ENCODE measurements at regions not wholly inside any gene's neighbourhood (a gene's known extent, or its start where the extent isn't known, plus 50 kb on each side); places are given as distances from the start of the nearest gene placed in this dataset.

DNA sequence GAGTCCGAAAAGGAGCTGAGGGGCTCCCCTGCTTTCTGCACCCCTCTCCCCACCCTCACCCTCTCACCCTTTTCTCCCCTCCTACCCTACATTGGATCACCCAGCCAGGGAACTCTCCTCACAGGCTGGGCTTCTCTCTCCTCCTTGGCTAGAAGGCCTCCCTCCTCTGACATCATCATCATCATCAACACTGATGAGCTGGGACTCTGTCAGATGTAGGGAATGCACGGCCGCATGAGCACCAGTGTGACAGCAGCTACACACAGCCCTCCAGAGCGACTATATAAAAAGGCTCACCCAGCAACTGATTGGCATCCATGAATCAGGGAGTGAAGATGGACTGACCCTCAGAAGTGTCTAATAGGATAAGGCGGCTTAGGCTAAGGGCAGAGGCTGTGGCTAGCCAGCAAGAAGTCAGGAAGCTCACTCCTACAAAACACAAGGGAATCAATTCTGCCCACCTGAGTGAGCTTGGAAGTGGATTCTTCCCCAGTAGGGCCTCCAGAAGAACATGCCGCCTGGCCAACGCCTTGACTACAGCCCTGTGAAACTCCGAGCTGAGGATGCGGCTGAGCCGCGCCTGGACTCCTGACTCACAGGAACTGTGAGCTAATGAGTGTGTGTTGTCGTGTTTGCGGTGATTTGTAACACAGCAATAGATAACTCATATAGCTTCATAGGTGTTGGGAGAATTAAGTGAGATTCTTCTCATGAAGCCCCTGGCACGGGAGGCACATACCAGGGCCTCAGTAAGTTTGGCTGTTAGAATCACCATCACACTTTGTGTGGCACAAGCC lies 147.6 kb downstream of the FAM43A start:
- 94% methylated on average over 12 of the region's 14 CpGs for WGBS (ENCODE audit: insufficient coverage)
- H3K27me3 Mint-ChIP-seq (ENCODE audit: low read depth in 2 of 2) = peaks cover 0 to 4% of the 10 kb centered on the region in 2 donors
- no peaks in the 10 kb centered on the region for H3K9me3 Mint-ChIP-seq

GRCh38 chr3:194836661-194837060 lies 151.0 kb downstream of the FAM43A start:
- ATAC-seq (no peak), DNase-seq (no peak)
- Histone ChIP-seq H3K4me3 (ENCODE audit: low read length) (no peak overlapping the region), H3K9me3 (ENCODE audit: control insufficient read depth, insufficient read depth, low read length) (no peaks in the 10 kb centered on the region), H3K27me3 (ENCODE audit: control insufficient read depth, insufficient read depth, low read length) (no peaks in the 10 kb centered on the region), H3K4me1 (ENCODE audit: control insufficient read depth, insufficient read depth, low read length) (peaks cover 3% of the 10 kb centered on the region), H3K36me3 (ENCODE audit: control insufficient read depth, insufficient read depth, low read length) (no peaks in the 10 kb centered on the region), H3K27ac (ENCODE audit: low read length) (no peak overlapping the region)
- H3K27me3 Mint-ChIP-seq (ENCODE audit: low read depth in 2 of 2) = peaks cover 0 to 4% of the 10 kb centered on the region in 2 donors
- H3K4me3 Mint-ChIP-seq = no peak overlapping the region
- TF ChIP-seq CTCF (IDR thresholded peaks at IDR 0.05) = no peak
- no peaks in the 10 kb centered on the region for H3K36me3 Mint-ChIP-seq
- H3K4me1 Mint-ChIP-seq = peaks cover 9% of the 10 kb centered on the region in 2 donors
- H3K27ac Mint-ChIP-seq = no peak overlapping the region
- intact Hi-C loops (cut with micrococcal nuclease) = no loop called here
- WGBS (ENCODE audit: insufficient coverage) = 96% methylated on average over 1 of the region's 1 CpG
- no peaks in the 10 kb centered on the region for H3K9me3 Mint-ChIP-seq

More for the DNA sequence above, 147.6 kb downstream of the FAM43A start:
- intact Hi-C loops (cut with micrococcal nuclease) = no loop called here
- DNase-seq (no peak), ATAC-seq (no peak)
- no peaks in the 10 kb centered on the region for H3K4me1 ChIP-seq (ENCODE audit: control insufficient read depth, insufficient read depth, low read length)
- Mint-ChIP-seq H3K4me3 (no peak overlapping the region), H3K27ac (no peak overlapping the region), H3K36me3 (no peaks in the 10 kb centered on the region), H3K4me1 (peaks cover 6 to 11% of the 10 kb centered on the region in 2 donors)
- H3K27me3 ChIP-seq (ENCODE audit: control insufficient read depth, insufficient read depth, low read length) = no peaks in the 10 kb centered on the region
- TF ChIP-seq CTCF (IDR thresholded peaks at IDR 0.05) = no peak
- H3K27ac ChIP-seq (ENCODE audit: low read length) = no peak overlapping the region
- H3K4me3 ChIP-seq (ENCODE audit: low read length) = no peak overlapping the region
- no peaks in the 10 kb centered on the region for H3K9me3 ChIP-seq (ENCODE audit: control insufficient read depth, insufficient read depth, low read length)
- H3K36me3 ChIP-seq (ENCODE audit: control insufficient read depth, insufficient read depth, low read length) = no peaks in the 10 kb centered on the region

DNA sequence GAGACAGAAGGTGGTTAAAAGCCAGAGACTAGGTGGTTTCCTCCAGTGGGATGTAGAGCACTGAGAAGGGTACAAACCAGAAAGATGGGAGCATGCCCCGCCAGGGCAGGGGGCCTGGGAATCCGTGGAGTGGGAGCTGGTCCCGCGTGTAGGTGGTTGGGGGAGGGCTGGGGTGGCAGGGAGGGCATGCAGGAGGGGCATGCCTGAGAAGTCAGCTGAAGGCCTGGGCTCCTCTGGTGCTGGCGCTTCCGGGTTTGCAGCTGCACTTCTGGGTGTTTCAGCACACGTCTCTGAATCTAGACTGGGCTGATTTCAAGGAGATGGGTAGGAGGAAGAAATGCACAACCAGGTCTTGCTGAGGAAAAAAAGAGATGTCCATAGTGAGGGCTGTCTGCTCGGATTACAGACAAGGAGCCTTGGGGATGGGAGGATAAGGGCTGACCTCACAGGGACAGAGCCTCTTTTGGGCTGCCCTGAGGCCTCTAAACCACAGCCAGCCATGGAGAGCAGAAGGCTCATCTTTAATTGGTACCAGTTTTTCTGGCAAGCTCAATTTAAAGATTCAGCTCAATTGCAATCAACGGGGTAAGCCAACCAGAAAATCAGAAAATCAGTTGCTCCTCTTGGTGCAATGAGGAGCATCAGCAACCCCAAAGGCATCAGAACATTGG lies 151.9 kb downstream of the FAM43A start:
- no peak overlapping the region for H3K27ac Mint-ChIP-seq
- no peaks in the 10 kb centered on the region for H3K36me3 Mint-ChIP-seq
- peaks cover 9 to 11% of the 10 kb centered on the region in 2 donors for H3K4me1 Mint-ChIP-seq

More for the DNA sequence above, 151.9 kb downstream of the FAM43A start:
- Mint-ChIP-seq H3K4me3 (no peak overlapping the region), H3K27me3 (ENCODE audit: low read depth in 2 of 2) (peaks cover 0 to 4% of the 10 kb centered on the region in 2 donors), H3K9me3 (no peaks in the 10 kb centered on the region)
- no peak for TF ChIP-seq CTCF (IDR thresholded peaks at IDR 0.05)
- ATAC-seq (no peak), DNase-seq (no peak)
- Histone ChIP-seq H3K9me3 (ENCODE audit: control insufficient read depth, insufficient read depth, low read length) (no peaks in the 10 kb centered on the region), H3K27ac (ENCODE audit: low read length) (no peak overlapping the region), H3K36me3 (ENCODE audit: control insufficient read depth, insufficient read depth, low read length) (no peaks in the 10 kb centered on the region), H3K27me3 (ENCODE audit: control insufficient read depth, insufficient read depth, low read length) (no peaks in the 10 kb centered on the region), H3K4me3 (ENCODE audit: low read length) (no peak overlapping the region), H3K4me1 (ENCODE audit: control insufficient read depth, insufficient read depth, low read length) (peaks cover 3% of the 10 kb centered on the region)
- WGBS (ENCODE audit: insufficient coverage) = 89% methylated on average over 9 of the region's 9 CpGs
- intact Hi-C loops (cut with micrococcal nuclease) = no loop called here
